ENCODE measurements at regions not wholly inside any gene's neighbourhood (a gene's known extent, or its start where the extent isn't known, plus 50 kb on each side); places are given as distances from the start of the nearest gene placed in this dataset.

- no peak overlapping the region for H3K27ac ChIP-seq
- TF ChIP-seq, protein P1, sequence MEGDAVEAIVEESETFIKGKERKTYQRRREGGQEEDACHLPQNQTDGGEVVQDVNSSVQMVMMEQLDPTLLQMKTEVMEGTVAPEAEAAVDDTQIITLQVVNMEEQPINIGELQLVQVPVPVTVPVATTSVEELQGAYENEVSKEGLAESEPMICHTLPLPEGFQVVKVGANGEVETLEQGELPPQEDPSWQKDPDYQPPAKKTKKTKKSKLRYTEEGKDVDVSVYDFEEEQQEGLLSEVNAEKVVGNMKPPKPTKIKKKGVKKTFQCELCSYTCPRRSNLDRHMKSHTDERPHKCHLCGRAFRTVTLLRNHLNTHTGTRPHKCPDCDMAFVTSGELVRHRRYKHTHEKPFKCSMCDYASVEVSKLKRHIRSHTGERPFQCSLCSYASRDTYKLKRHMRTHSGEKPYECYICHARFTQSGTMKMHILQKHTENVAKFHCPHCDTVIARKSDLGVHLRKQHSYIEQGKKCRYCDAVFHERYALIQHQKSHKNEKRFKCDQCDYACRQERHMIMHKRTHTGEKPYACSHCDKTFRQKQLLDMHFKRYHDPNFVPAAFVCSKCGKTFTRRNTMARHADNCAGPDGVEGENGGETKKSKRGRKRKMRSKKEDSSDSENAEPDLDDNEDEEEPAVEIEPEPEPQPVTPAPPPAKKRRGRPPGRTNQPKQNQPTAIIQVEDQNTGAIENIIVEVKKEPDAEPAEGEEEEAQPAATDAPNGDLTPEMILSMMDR (IDR thresholded peaks at IDR 0.05) = no peak
- TF ChIP-seq ZFX (IDR thresholded peaks at IDR 0.05; ENCODE audit: borderline replicate concordance) = no peak
These were observed 876.1 kb upstream of the ADGRB3 start for GRCh38 chr6:67759001-67759400.

DNA sequence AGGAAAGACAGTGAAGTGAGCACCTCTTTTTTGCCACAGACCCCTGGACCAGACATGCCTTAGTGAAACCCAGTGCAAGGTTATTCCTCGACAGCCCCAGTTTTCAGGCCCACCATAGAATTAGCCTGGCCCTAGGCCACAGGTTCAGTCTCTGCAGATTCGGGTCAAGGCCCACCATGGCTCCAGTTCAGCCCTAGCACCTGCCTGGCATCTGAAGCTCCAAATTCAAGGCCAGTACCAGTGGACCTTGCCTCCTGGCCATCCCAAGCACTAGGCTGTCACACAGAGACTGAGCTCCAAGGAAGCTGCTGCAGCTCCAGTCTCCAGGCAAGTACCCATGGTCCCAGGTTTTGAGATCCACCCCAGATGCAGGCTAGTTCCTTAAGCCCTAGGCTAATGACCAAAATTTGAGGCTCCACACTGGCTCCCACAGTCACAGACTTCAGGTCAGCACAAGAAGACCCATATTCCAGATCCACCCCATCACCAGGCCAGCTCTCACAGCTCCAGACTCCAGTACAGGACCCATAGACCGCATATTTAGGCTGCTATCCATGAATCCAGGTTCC is 877.5 kb upstream of the ADGRB3 start:
- TF ChIP-seq, protein P1 (IDR thresholded peaks at IDR 0.05) = no peak
- no peak for TF ChIP-seq ZFX (IDR thresholded peaks at IDR 0.05; ENCODE audit: borderline replicate concordance)
- H3K27ac ChIP-seq = no peak overlapping the region

- H3K27ac ChIP-seq = no peak overlapping the region
- no peak for TF ChIP-seq ZFX (IDR thresholded peaks at IDR 0.05; ENCODE audit: borderline replicate concordance)
These were observed 886.6 kb upstream of the ADGRB3 start for GRCh38 chr6:67748521-67748920.

DNA sequence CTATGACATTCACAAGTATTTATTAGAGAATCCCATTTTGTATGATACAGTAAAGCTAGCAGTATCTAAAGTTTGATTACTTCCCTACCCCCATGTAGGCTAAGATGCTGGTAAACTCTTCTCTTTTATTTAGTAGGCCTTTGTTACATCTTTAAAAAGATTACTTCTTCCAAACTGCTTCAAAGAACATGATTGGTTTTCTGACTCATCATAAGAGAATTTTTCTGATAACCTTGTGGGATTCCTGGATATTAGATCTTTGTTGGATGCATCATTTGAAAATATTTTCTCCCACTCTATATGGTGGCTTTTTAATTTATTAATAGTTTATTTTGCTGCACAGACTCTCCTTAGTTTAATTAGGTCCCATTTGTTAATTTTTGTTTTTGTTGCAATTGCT is 898.3 kb upstream of the ADGRB3 start:
- H3K27ac ChIP-seq = no peak overlapping the region

DNA sequence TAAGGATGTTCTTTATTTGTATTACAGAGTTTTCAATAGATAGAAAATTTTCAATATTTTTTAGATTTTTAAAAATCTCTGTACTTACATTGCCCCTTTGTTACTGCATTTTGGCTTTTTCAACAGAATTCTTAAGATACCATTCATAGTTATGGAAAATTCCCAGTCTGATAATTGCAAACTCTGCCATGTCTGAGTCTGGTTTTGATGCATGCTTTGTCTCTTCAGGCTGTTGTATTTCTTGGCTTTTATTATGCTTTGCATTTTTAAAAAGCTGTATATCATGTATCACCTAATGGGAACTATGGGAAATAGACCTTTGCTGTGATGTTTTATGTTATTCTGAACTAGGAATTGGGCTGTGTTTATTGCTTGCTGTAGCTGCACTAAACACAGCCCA is 898.9 kb upstream of the ADGRB3 start:
- H3K27ac ChIP-seq = no peak overlapping the region
- TF ChIP-seq, protein P1 (IDR thresholded peaks at IDR 0.05) = no peak
- no peak for TF ChIP-seq ZFX (IDR thresholded peaks at IDR 0.05; ENCODE audit: borderline replicate concordance)

More for the DNA sequence above, 898.3 kb upstream of the ADGRB3 start:
- no peak for TF ChIP-seq ZFX (IDR thresholded peaks at IDR 0.05; ENCODE audit: borderline replicate concordance)
- TF ChIP-seq, protein P1 (IDR thresholded peaks at IDR 0.05) = no peak

DNA sequence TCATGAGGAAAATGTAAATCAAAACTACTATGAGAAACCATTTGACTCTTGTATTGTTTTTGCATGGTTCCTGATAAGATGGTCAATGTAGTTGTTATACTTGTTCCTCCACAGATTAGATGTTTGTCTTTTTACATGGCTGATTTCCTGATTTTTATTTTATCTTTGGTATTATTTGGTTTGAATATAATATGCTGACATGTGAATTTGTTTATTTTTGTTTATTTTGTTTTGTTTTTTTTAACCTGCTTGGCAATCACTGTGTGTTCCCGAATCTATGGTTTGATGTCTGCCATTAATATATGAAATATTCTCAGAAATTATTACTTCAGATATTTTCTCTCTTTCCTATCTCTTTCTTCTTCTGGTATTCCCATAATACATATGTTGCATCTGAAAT is 899.5 kb upstream of the ADGRB3 start:
- H3K27ac ChIP-seq = no peak overlapping the region
- TF ChIP-seq, protein P1 (IDR thresholded peaks at IDR 0.05) = no peak
- no peak for TF ChIP-seq ZFX (IDR thresholded peaks at IDR 0.05; ENCODE audit: borderline replicate concordance)

GRCh38 chr6:67722861-67723261 is 912.2 kb upstream of the ADGRB3 start:
- H3K27ac ChIP-seq = no peak overlapping the region
- TF ChIP-seq, protein P1 (IDR thresholded peaks at IDR 0.05) = no peak
- TF ChIP-seq ZFX (IDR thresholded peaks at IDR 0.05; ENCODE audit: borderline replicate concordance) = no peak

GRCh38 chr6:67717281-67717680 is 917.8 kb upstream of the ADGRB3 start:
- H3K27ac ChIP-seq = no peak overlapping the region
- TF ChIP-seq, protein P1 (IDR thresholded peaks at IDR 0.05) = no peak
- TF ChIP-seq ZFX (IDR thresholded peaks at IDR 0.05; ENCODE audit: borderline replicate concordance) = no peak
